ENCODE measurements at regions not wholly inside any gene's neighbourhood (a gene's known extent, or its start where the extent isn't known, plus 50 kb on each side); places are given as distances from the start of the nearest gene placed in this dataset.

- TF ChIP-seq CTCF (conservative IDR thresholded peaks at IDR 0.05; ENCODE audit: low read depth, low read length): no peak
- no peak for TF ChIP-seq EZH2 (IDR thresholded peaks at IDR 0.05; ENCODE audit: borderline replicate concordance, low read depth, low read length, poor library complexity, severe bottlenecking)
Observed at GRCh38 chr6:8918196-8918595, 482.9 kb upstream of the SLC35B3 start.

All from A673 (cell line).